ENCODE measurements at regions not wholly inside any gene's neighbourhood (a gene's known extent, or its start where the extent isn't known, plus 50 kb on each side); places are given as distances from the start of the nearest gene placed in this dataset.

GRCh38 chr1:69197816-69198215, 369.9 kb upstream of the LRRC7 start:
- ATAC-seq (no peak), DNase-seq (no peak)
- H3K27me3 Mint-ChIP-seq = no peaks in the 10 kb centered on the region
- H3K36me3 Mint-ChIP-seq (ENCODE audit: low read depth) = no peaks in the 10 kb centered on the region
- TF ChIP-seq, protein P1, sequence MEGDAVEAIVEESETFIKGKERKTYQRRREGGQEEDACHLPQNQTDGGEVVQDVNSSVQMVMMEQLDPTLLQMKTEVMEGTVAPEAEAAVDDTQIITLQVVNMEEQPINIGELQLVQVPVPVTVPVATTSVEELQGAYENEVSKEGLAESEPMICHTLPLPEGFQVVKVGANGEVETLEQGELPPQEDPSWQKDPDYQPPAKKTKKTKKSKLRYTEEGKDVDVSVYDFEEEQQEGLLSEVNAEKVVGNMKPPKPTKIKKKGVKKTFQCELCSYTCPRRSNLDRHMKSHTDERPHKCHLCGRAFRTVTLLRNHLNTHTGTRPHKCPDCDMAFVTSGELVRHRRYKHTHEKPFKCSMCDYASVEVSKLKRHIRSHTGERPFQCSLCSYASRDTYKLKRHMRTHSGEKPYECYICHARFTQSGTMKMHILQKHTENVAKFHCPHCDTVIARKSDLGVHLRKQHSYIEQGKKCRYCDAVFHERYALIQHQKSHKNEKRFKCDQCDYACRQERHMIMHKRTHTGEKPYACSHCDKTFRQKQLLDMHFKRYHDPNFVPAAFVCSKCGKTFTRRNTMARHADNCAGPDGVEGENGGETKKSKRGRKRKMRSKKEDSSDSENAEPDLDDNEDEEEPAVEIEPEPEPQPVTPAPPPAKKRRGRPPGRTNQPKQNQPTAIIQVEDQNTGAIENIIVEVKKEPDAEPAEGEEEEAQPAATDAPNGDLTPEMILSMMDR (IDR thresholded peaks at IDR 0.05) = no peak
- intact Hi-C loops (cut with micrococcal nuclease) = no loop called here
- no peak overlapping the region for H3K27ac Mint-ChIP-seq
- peaks cover 2% of the 10 kb centered on the region for H3K9me3 Mint-ChIP-seq
- H3K4me1 Mint-ChIP-seq (ENCODE audit: low read depth) = no peaks in the 10 kb centered on the region
- ChIA-PET POLR2A (interaction anchor here (0.6 kb wide), 1 partner anchor 188 kb away, joined by 3 read pairs; no protein-coding TSS in a partner anchor), CTCF (no interaction called here)
- H3K4me3 Mint-ChIP-seq = no peak overlapping the region

DNA sequence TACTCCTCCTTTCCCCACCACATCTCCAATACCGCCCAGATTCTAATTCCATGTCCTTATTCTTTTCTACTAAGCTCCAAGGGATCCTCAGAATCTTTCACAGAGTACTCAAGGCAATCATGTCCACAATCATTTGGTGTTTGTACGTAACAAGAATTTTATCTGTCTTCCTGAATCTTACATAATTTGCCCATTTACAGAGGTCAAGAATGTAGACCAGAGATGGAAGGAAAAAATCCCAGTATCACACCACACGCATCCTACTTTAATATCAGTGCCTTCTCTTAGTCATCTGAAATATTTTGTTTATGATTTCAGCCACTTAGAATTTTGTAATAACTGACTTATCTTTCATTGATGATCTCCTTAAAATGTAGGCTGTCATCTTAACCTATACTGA, 366.0 kb upstream of the LRRC7 start:
- no peaks in the 10 kb centered on the region for H3K36me3 Mint-ChIP-seq (ENCODE audit: low read depth)
- H3K4me3 Mint-ChIP-seq = no peak overlapping the region
- H3K27ac Mint-ChIP-seq = no peak overlapping the region
- H3K9me3 Mint-ChIP-seq = peaks cover 2% of the 10 kb centered on the region
- no peaks in the 10 kb centered on the region for H3K27me3 Mint-ChIP-seq
- CTCF ChIA-PET = no interaction called here
- no peak for ATAC-seq
- TF ChIP-seq, protein P1 (IDR thresholded peaks at IDR 0.05) = no peak
- DNase-seq = no peak
- POLR2A ChIA-PET = no interaction called here
- no peaks in the 10 kb centered on the region for H3K4me1 Mint-ChIP-seq (ENCODE audit: low read depth)
- intact Hi-C loops (cut with micrococcal nuclease) = no loop called here

- ATAC-seq (no peak), DNase-seq (no peak)
- no peak overlapping the region for H3K27ac Mint-ChIP-seq
- TF ChIP-seq, protein P1 (IDR thresholded peaks at IDR 0.05) = no peak
- H3K4me1 Mint-ChIP-seq (ENCODE audit: low read depth) = no peaks in the 10 kb centered on the region
- ChIA-PET CTCF (no interaction called here), POLR2A (no interaction called here)
- H3K36me3 Mint-ChIP-seq (ENCODE audit: low read depth) = no peaks in the 10 kb centered on the region
- intact Hi-C loops (cut with micrococcal nuclease) = no loop called here
- no peaks in the 10 kb centered on the region for H3K27me3 Mint-ChIP-seq
- H3K4me3 Mint-ChIP-seq = no peak overlapping the region
- H3K9me3 Mint-ChIP-seq = no peaks in the 10 kb centered on the region
Observed at GRCh38 chr1:69203166-69203565, 364.6 kb upstream of the LRRC7 start.

DNA sequence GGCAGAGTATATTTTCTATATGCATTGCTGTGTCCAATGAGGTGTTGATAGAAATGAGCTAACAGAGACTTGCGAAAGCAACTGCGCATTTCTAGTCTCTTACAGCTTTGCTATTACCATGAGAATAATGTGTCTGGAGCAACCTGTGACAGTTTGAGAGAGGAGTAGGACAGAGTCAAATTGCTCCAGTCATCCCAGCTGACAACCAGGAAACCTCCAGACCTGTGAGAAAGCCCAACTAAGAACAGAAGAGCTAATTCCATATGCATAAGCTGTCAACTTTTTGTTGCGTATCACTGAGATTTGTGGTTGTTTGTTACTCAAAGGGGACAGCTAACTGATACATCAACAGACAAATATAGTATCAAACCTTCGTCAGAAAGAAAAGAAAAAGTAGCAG, 354.1 kb upstream of the LRRC7 start:
- DNase-seq (no peak), ATAC-seq (no peak)
- ChIA-PET POLR2A (no interaction called here), CTCF (no interaction called here)
- intact Hi-C loops (cut with micrococcal nuclease) = no loop called here
- Mint-ChIP-seq H3K36me3 (ENCODE audit: low read depth) (no peaks in the 10 kb centered on the region), H3K27me3 (no peaks in the 10 kb centered on the region), H3K4me3 (no peak overlapping the region), H3K9me3 (peaks cover 9% of the 10 kb centered on the region), H3K4me1 (ENCODE audit: low read depth) (no peaks in the 10 kb centered on the region), H3K27ac (no peak overlapping the region)
- TF ChIP-seq, protein P1 (IDR thresholded peaks at IDR 0.05) = no peak

DNA sequence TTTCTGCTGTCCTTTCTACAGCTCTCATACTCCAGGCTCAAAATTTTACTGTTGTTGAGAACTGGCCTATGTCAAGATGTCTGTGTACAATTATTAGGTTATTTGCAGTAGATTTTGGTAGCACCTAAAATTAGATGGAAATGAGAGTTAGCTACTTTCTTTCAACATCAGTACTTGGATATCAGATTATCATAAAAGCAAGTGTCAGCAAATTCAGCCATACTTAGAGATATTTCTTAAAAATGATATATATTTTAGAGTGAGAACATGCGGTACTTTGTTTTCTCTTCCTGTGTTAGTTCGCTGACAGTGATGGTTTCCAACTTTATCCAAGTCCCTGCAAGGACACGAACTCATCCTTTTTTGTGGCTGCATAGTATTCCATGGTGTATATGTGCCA, 351.8 kb upstream of the LRRC7 start:
- POLR2A ChIA-PET = no interaction called here
- TF ChIP-seq, protein P1 (IDR thresholded peaks at IDR 0.05) = no peak
- Mint-ChIP-seq H3K36me3 (ENCODE audit: low read depth) (no peaks in the 10 kb centered on the region), H3K27me3 (no peaks in the 10 kb centered on the region), H3K4me3 (no peak overlapping the region), H3K4me1 (ENCODE audit: low read depth) (no peaks in the 10 kb centered on the region), H3K9me3 (peaks cover 11% of the 10 kb centered on the region), H3K27ac (no peak overlapping the region)
- intact Hi-C loops (cut with micrococcal nuclease) = no loop called here
- no peak for ATAC-seq
- CTCF ChIA-PET = no interaction called here
- no peak for DNase-seq
